ENCODE measurements at regions not wholly inside any gene's neighbourhood (a gene's known extent, or its start where the extent isn't known, plus 50 kb on each side); places are given as distances from the start of the nearest gene placed in this dataset.
"Not testable (repeated sequence)": the region's sequence is repeated elsewhere in the genome, so short reads cannot be mapped to it uniquely, and the experiment has no call there.

DNA sequence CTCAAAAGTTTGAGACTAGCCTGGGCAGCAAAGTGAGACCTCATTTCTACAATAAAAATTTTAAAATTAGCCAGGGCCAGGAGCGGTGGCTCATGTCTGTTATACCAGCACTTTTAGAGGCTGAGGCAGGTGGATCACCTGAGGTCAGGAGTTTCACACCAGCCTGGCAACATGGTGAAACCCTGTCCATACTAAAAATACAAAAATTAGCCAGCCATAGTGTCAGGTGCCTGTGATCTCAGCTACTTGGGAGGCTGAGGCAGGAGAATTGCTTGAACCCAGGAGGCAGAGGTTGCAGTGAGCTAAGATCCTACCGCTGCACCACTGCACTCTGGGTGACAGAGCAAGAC, 85.1 kb upstream of the MAP4 start:
- H3K4me3 Mint-ChIP-seq; H3K9me3 Mint-ChIP-seq; CTCF ChIA-PET; H3K4me1 Mint-ChIP-seq; ATAC-seq (ENCODE audit: low read depth); H3K36me3 Mint-ChIP-seq (ENCODE audit: low read depth); H3K27me3 Mint-ChIP-seq; intact Hi-C loops (cut with micrococcal nuclease); POLR2A ChIA-PET; H3K27ac Mint-ChIP-seq; DNase-seq: not testable (repeated sequence)

DNA sequence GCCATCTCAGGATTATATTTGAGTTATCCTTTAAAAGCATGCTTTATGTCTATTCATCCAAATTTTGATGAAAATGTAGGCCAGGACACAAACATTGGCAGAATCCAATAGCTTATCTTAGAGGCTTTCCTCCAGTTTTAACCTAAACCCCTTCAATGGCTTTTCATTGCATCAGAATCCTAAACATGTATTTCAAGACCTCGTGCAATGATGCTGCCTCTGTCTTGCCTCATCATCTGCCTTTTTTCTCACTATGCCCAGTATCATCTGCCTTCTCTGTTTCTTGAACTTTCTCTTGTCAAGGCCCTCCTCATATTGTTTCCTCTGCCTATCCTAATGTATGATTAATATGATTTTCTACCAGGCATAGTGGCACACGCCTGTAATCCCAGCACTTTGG, 76.1 kb upstream of the MAP4 start:
- DNase-seq (no peak), ATAC-seq (ENCODE audit: low read depth) (no peak)
- CTCF ChIA-PET: no interaction called here
- Mint-ChIP-seq H3K4me3 (no peak overlapping the region), H3K27me3 (no peaks in the 10 kb centered on the region), H3K9me3 (no peaks in the 10 kb centered on the region), H3K27ac (no peak overlapping the region), H3K36me3 (ENCODE audit: low read depth) (peaks cover 5% of the 10 kb centered on the region), H3K4me1 (peaks cover 14% of the 10 kb centered on the region)
- POLR2A ChIA-PET: interaction anchor here (0.5 kb wide), 1 partner anchor 8 kb away, joined by 3 read pairs; no protein-coding TSS in a partner anchor
- TF ChIP-seq, protein P1, sequence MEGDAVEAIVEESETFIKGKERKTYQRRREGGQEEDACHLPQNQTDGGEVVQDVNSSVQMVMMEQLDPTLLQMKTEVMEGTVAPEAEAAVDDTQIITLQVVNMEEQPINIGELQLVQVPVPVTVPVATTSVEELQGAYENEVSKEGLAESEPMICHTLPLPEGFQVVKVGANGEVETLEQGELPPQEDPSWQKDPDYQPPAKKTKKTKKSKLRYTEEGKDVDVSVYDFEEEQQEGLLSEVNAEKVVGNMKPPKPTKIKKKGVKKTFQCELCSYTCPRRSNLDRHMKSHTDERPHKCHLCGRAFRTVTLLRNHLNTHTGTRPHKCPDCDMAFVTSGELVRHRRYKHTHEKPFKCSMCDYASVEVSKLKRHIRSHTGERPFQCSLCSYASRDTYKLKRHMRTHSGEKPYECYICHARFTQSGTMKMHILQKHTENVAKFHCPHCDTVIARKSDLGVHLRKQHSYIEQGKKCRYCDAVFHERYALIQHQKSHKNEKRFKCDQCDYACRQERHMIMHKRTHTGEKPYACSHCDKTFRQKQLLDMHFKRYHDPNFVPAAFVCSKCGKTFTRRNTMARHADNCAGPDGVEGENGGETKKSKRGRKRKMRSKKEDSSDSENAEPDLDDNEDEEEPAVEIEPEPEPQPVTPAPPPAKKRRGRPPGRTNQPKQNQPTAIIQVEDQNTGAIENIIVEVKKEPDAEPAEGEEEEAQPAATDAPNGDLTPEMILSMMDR (IDR thresholded peaks at IDR 0.05): no peak
- intact Hi-C loops (cut with micrococcal nuclease): no loop called here

DNA sequence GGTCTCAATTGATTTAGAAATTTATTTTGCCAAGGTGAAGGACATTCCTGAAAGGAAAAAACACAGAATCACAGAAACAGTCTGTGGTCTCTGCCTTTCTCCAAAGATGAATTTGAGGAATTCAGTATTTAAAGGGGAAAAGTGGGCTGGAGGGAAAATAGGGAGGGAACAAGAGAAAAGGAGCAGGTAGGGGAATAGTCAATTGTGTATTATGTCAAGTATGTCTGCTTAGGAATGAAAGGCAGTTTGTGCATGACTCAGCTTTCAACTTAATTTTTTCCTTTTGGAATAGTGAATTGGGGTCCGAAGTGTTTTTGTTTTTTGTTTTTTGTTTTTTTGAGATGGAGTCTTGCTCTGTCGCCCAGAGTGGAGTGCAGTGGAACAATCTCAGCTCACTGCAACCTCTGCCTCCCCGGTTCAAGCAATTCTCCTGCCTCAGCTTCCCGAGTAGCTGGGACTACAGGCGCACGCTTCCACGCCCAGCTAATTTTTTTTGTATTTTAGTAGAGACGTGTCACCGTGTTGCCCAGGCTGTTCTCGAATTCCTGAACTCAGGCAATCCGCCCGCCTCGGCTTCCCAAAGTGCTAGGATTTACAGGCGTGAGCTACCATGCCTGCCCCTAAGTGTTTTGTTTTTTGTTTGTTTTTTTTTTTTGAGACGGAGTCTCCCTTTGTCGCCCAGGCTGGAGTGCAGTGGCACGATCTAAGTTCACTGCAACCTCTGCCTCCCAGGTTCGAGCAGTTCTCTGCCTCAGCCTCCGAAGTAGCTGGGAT, 74.1 kb upstream of the MAP4 start:
- Mint-ChIP-seq H3K9me3 (no peaks in the 10 kb centered on the region), H3K36me3 (ENCODE audit: low read depth) (peaks cover 7% of the 10 kb centered on the region), H3K4me1 (peaks cover 22% of the 10 kb centered on the region), H3K4me3 (peak overlapping the region; percentile 11), H3K27me3 (no peaks in the 10 kb centered on the region), H3K27ac (no peak overlapping the region)
- TF ChIP-seq, protein P1 (IDR thresholded peaks at IDR 0.05): no peak
- intact Hi-C loops (cut with micrococcal nuclease): no loop called here
- ChIA-PET CTCF (no interaction called here), POLR2A (interaction anchor here (0.6 to 0.8 kb wide), 5 partner anchors 98 to 1201 kb away, joined by 3 to 4 read pairs (median 3); partner anchors contain the start of genes CDC25A and PTPN23)
- ATAC-seq (ENCODE audit: low read depth) (no peak), DNase-seq (no peak)

DNA sequence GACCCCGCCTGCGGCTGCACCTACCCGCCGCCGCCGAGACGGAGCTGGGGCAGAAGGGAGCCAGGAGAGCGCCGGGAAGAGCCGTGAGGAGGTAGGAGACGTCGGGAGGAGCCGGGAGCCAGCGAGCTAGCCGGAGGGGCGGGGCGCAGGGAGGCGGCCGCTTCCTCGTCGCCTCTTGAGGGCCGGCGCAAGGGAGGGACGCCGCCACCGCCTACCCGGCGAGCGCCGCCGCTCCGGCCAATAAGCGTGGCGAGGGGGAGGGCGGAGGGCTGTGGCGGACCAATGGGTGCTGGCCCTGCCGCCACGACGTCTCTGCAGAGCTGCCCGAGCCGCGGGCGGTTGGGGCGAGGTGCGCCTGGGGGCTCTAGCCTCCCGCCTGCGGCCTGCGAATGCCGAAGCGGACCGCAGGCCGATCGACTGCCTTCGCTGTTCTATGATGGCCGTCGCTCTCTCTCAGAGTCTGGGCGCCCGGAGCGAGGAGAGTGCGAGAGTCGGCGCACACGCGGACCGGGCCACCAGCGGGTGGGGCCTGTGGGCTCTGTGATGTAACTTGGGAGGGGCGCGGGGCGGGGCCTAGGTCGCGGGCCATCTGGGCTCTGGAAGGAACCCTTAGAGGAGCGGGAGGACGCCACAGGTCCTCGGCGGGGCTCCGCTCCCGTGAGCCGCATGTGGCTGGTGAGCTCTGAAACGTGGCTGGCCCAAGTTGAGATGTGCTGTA, 72.7 kb upstream of the MAP4 start:
- intact Hi-C loops (cut with micrococcal nuclease): loop anchor here (1.0 to 10.0 kb wide), 11 partner anchors 23 to 1382 kb away; partner anchors contain the start of genes ATRIP, CCDC51, CDC25A and DAG1

DNA sequence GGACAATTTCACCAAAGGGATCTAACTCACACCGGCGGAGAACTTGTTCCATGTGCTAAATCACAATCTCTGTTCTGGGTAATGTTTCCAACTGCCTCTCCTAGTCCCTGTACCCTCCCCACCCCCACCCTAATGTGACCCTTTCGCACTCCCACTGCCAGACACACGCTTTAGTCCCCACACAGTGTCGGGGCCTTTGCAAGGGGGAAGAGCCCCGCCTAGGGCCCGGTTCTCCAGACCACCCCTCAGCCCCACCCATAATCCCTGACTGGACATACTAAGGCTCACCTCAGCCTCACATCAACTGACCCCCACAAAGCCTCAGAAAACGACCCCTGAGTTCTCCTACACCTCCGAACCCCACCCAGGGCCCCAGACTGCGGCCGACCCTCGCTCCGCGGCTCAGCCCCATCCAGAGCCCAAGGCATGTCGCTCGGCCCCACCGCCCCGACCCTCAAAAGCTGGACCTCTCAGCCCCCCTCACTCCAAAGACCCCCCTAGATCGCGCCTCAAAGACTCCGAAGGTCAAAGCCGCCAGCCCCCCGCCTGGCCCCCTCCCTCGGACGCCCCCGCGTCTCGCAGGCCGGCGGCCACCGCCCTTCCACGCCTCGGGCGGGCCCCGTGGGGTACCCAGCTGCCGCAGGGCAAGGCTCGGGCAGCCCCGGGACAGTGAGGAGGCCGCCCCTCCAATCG, 72.0 kb upstream of the MAP4 start:
- no peak for DNase-seq
- Mint-ChIP-seq H3K27me3 (no peaks in the 10 kb centered on the region), H3K27ac (peak overlapping the region; percentile 89), H3K4me1 (peaks cover 29% of the 10 kb centered on the region), H3K36me3 (ENCODE audit: low read depth) (peaks cover 17% of the 10 kb centered on the region), H3K4me3 (peak overlapping the region; percentile 97), H3K9me3 (no peaks in the 10 kb centered on the region)
- ChIA-PET CTCF (interaction anchor here (0.6 to 1.0 kb wide), 2 partner anchors 63 to 263 kb away, joined by 3 to 4 read pairs; no protein-coding TSS in a partner anchor), POLR2A (interaction anchor here (0.6 to 3.0 kb wide), 6 partner anchors 25 to 941 kb away, joined by 3 to 15 read pairs (median 6); partner anchors contain the start of genes ATRIP, CDC25A, IP6K2 and ZNF589)
- ATAC-seq (ENCODE audit: low read depth): peak; percentile 28
- intact Hi-C loops (cut with micrococcal nuclease): loop anchor here (2.0 to 10.0 kb wide), 5 partner anchors 357 to 1383 kb away; partner anchors contain the start of genes ATRIP, CCDC51, DAG1 and PFKFB4
- TF ChIP-seq, protein P1 (IDR thresholded peaks at IDR 0.05): no peak

More for the DNA sequence above, 72.7 kb upstream of the MAP4 start:
- ChIA-PET POLR2A (interaction anchor here (0.7 to 3.0 kb wide), 7 partner anchors 24 to 1246 kb away, joined by 4 to 15 read pairs (median 4); partner anchors contain the start of genes CDC25A, IP6K2 and ZNF589), CTCF (interaction anchor here (0.5 to 0.6 kb wide), 2 partner anchors 62 to 152 kb away, joined by 3 read pairs; partner anchors contain the start of gene ZNF589)
- ATAC-seq (ENCODE audit: low read depth): peak; percentile 92
- peak; percentile 95 for DNase-seq
- no peaks in the 10 kb centered on the region for H3K27me3 Mint-ChIP-seq
- H3K4me3 Mint-ChIP-seq: peak overlapping the region; percentile 97
- peak overlapping the region; percentile 97 for H3K27ac Mint-ChIP-seq
- peaks cover 29% of the 10 kb centered on the region for H3K4me1 Mint-ChIP-seq
- TF ChIP-seq, protein P1 (IDR thresholded peaks at IDR 0.05): no peak
- H3K36me3 Mint-ChIP-seq (ENCODE audit: low read depth): peaks cover 17% of the 10 kb centered on the region
- no peaks in the 10 kb centered on the region for H3K9me3 Mint-ChIP-seq
